OCI-LY1 (cell line): ENCODE measurements at regions not wholly inside any gene's neighbourhood (a gene's known extent, or its start where the extent isn't known, plus 50 kb on each side); places are given as distances from the start of the nearest gene placed in this dataset.

Experiments used
- H2AFZ ChIP-seq: fragments of 200-600 bp; sonication (generic), shearing (Covaris generic); 2 replicates; pipeline ENCODE4 v1.6.0; 2014; ENCODE audit warnings: antibody characterized with exemption, mild to moderate bottlenecking, low read length
- H3F3A ChIP-seq: fragments of 200-600 bp; sonication (generic), shearing (Covaris generic); 2 replicates; pipeline ENCODE4 v1.6.0; 2014; ENCODE audit warnings: mild to moderate bottlenecking, antibody characterized with exemption, low read length, moderate library complexity; ENCODE audit not compliant: insufficient read depth
- H3K27ac ChIP-seq: fragments of 200-600 bp; sonication (generic); 2 replicates; pipeline ENCODE4 v1.5.1; 2014; ENCODE audit warnings: low read length, mixed run types, mild to moderate bottlenecking, low read depth; ENCODE audit not compliant: poor library complexity, severe bottlenecking
- H3K27me3 ChIP-seq: fragments of 200-600 bp; sonication (generic); 2 replicates; pipeline ENCODE4 v1.6.0; 2014; ENCODE audit warnings: antibody characterized with exemption, mild to moderate bottlenecking, low read length, moderate library complexity; ENCODE audit not compliant: insufficient read depth
- H3K36me3 ChIP-seq: fragments of 200-600 bp; sonication (generic); 2 replicates; pipeline ENCODE4 v1.6.1; 2014; ENCODE audit warnings: mild to moderate bottlenecking, antibody characterized with exemption, low read length, moderate library complexity, mixed read lengths; ENCODE audit not compliant: insufficient read depth
- H3K4me1 ChIP-seq: fragments of 200-600 bp; sonication (generic); 2 replicates; pipeline ENCODE4 v1.5.1; 2014; ENCODE audit warnings: mild to moderate bottlenecking, low read length, moderate library complexity; ENCODE audit not compliant: insufficient read depth, severe bottlenecking
- H3K4me2 ChIP-seq: fragments of 200-600 bp; sonication (generic), shearing (Covaris generic); 2 replicates; pipeline ENCODE4 v1.6.1; 2014; ENCODE audit warnings: low read length
- H3K4me3 ChIP-seq: fragments of 200-600 bp; sonication (generic); 2 replicates; pipeline ENCODE4 v1.5.1; 2014; ENCODE audit warnings: low read length, low read depth, mild to moderate bottlenecking, mixed read lengths; ENCODE audit not compliant: poor library complexity, severe bottlenecking
- H3K79me2 ChIP-seq: fragments of 200-600 bp; shearing (Covaris generic); 2 replicates; pipeline ENCODE4 v1.6.1; 2016; ENCODE audit warnings: mixed run types, low read length, mixed read lengths; ENCODE audit not compliant: insufficient read depth
- H3K9ac ChIP-seq: fragments of 200-600 bp; sonication (generic), shearing (Covaris generic); 2 replicates; pipeline ENCODE4 v1.6.1; 2014; ENCODE audit warnings: mild to moderate bottlenecking, low read length, mixed read lengths
- H3K9me2 ChIP-seq: fragments of 200-600 bp; sonication (generic), shearing (Covaris generic); 2 replicates; pipeline ENCODE4 v1.6.1; 2014; ENCODE audit warnings: low read depth, mild to moderate bottlenecking, low read length, mixed read lengths
- H3K9me3 ChIP-seq: fragments of 200-600 bp; shearing (Covaris generic); 2 replicates; pipeline ENCODE4 v1.6.1; 2014; ENCODE audit warnings: low read length, mixed read lengths
- H4K20me1 ChIP-seq: fragments of 200-600 bp; sonication (generic), shearing (Covaris generic); 2 replicates; pipeline ENCODE4 v1.6.0; 2016; ENCODE audit warnings: mild to moderate bottlenecking, low read length; ENCODE audit not compliant: insufficient read depth
- CTCF ChIP-seq: fragments of 200-600 bp; sonication (generic), shearing (Covaris generic); IDR thresholded peaks from 2 replicates; pipeline ENCODE4 v1.5.1; 2017; ENCODE audit warnings: mild to moderate bottlenecking, antibody characterized with exemption, low read length, moderate library complexity, mixed read lengths
- EZH2 ChIP-seq: fragments of 200-600 bp; sonication (generic), shearing (Covaris generic); IDR thresholded peaks from 2 replicates; pipeline ENCODE4 v1.8.0; 2017; ENCODE audit warnings: borderline replicate concordance, mixed run types, mild to moderate bottlenecking, antibody characterized with exemption, low read length, moderate library complexity, mixed read lengths

DNA sequence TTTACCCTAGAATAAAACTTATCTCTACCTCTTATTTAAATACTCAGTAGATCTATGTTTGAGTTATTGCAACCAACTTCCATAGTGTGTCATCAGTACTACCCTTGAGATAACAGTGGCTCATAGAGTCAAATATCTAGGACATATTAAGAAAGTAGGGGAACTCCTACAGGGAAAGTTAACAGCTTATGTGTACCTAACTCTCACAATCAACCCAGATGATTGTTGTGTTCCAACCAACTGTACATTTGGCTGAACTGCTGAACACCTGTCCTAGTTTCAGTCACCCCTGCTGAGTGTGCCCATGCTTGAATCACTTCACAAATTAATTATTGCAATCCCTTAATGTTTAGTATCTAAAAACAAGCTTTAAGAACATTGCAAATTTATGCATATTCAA is 244.2 kb upstream of the GRID2 start:
- Histone ChIP-seq H2AFZ (no peak overlapping the region), H3K27ac (no peak overlapping the region), H3F3A (no peaks in the 10 kb centered on the region), H3K9ac (no peak overlapping the region), H3K4me3 (no peak overlapping the region), H3K4me1 (no peaks in the 10 kb centered on the region), H3K9me2 (no peaks in the 10 kb centered on the region), H3K36me3 (no peaks in the 10 kb centered on the region), H3K9me3 (no peaks in the 10 kb centered on the region), H3K4me2 (no peak overlapping the region), H3K79me2 (no peaks in the 10 kb centered on the region), H4K20me1 (no peaks in the 10 kb centered on the region), H3K27me3 (no peaks in the 10 kb centered on the region)
- TF ChIP-seq CTCF (no peak), EZH2 (no peak)

- no peak for TF ChIP-seq EZH2
- TF ChIP-seq CTCF: no peak
- Histone ChIP-seq H3K9ac (no peak overlapping the region), H3K79me2 (no peaks in the 10 kb centered on the region), H3K4me1 (no peaks in the 10 kb centered on the region), H3K9me3 (no peaks in the 10 kb centered on the region), H3F3A (no peaks in the 10 kb centered on the region), H4K20me1 (no peaks in the 10 kb centered on the region), H2AFZ (no peak overlapping the region), H3K9me2 (no peaks in the 10 kb centered on the region), H3K4me2 (no peak overlapping the region), H3K4me3 (no peak overlapping the region), H3K27ac (no peak overlapping the region), H3K27me3 (no peaks in the 10 kb centered on the region), H3K36me3 (no peaks in the 10 kb centered on the region)
Observed at GRCh38 chr4:92060333-92060732, 243.4 kb upstream of the GRID2 start.

DNA sequence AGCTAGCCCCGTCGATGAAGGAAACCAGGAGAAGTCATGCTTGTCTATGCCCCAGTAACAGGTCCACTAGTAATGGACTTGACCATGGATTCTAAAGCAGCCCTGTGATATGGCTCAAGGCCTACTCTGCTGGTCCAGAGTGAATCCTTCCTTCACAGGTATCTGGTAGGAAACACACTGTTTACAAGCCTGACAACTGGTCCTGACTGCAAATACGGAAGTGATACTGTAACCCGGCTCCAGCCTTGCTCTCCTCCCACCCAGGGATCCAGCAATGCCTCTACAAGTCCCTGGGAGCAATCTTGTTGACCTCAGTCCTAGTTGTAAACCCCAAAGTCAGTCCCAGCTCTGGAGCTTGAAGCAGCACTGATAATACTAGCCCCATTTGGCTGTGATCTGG is 239.2 kb upstream of the GRID2 start:
- Histone ChIP-seq H3K9me2 (no peaks in the 10 kb centered on the region), H3K27ac (no peak overlapping the region), H3K4me1 (no peaks in the 10 kb centered on the region), H2AFZ (no peak overlapping the region), H3K79me2 (no peaks in the 10 kb centered on the region), H3K4me3 (no peak overlapping the region), H3K9me3 (no peaks in the 10 kb centered on the region), H3F3A (no peaks in the 10 kb centered on the region), H3K36me3 (no peaks in the 10 kb centered on the region), H3K9ac (no peak overlapping the region), H4K20me1 (no peaks in the 10 kb centered on the region), H3K4me2 (no peak overlapping the region), H3K27me3 (no peaks in the 10 kb centered on the region)
- TF ChIP-seq EZH2: no peak
- no peak for TF ChIP-seq CTCF
